Lower leg skin (tissue), 3 donors: ENCODE measurements at regions not wholly inside any gene's neighbourhood (a gene's known extent, or its start where the extent isn't known, plus 50 kb on each side); places are given as distances from the start of the nearest gene placed in this dataset.

Experiments used
- CTCF ChIP-seq, 3 donors: fragments of 450-650 bp; IDR thresholded peaks; one replicate each; pipeline ENCODE4 v1.5.1; 2016; ENCODE audit warnings: antibody characterized with exemption in 3 of 3, mild to moderate bottlenecking in 3 of 3, moderate library complexity in 2 of 3
- POLR2A ChIP-seq, 2 donors: fragments of 450-650 bp; IDR thresholded peaks; one replicate each; pipeline ENCODE4 v1.6.1; 2016 to 2017; ENCODE audit warnings: antibody characterized with exemption in 2 of 2, mild to moderate bottlenecking in 1 of 2, moderate library complexity in 1 of 2

- TF ChIP-seq CTCF (IDR thresholded peaks at IDR 0.05) (no peak), POLR2A (IDR thresholded peaks at IDR 0.05) (no peak)
Observed at GRCh38 chr6:8628736-8629135, 193.4 kb upstream of the SLC35B3 start.
